Urothelium cell line (cell line): ENCODE measurements at regions not wholly inside any gene's neighbourhood (a gene's known extent, or its start where the extent isn't known, plus 50 kb on each side); places are given as distances from the start of the nearest gene placed in this dataset.
"Not testable (repeated sequence)": the region's sequence is repeated elsewhere in the genome, so short reads cannot be mapped to it uniquely, and the experiment has no call there.

Experiments used
- DNase-seq: peaks from one replicate; pipeline ENCODE4 v3.0.0; 2011; ENCODE audit warnings: low spot score, mixed read lengths
- FAIRE-seq: peaks from 2 replicates; lab custom pipeline; 2011; peaks lifted over from hg19 to GRCh38; lab: Jason Lieb, UNC

DNA sequence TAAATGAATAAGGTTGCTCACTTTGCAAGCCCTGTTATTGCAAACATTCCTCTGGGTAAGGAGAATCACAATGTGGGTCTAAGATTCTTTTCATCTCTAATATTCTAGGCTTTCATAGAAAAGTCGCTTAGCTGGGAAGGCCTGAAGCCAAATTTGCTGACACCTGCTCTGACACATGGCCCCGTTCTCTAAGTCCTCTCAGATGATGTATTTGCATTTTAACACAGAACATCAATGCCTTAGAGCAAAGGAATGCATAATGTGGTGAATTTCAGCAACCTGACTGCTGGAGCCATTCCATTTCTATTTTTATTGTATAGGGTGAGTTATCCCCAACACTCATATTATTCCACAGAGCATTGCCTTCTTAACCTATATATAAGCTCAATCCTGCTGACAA, 682.1 kb upstream of the NRP1 start:
- DNase-seq: no peak
- no peak for FAIRE-seq

DNA sequence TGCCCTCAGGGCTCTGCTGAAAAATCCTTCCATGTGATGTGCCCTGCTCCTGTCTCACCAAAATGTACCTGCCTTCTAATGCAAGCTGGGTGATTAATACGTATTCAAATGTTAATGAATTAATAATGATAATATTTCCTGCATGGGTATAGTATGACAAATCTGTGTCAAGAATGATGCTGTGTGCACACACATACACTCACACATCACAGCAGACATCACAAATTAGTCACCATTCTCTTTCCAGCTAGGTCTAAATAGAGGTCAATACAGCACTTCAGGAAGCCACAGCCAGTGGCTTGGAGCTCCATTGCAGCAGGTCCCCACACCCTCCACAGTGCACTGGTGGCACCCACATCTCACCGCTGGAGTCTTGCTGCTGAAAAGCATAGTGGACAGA, 681.2 kb upstream of the NRP1 start:
- DNase-seq: no peak
- peak; percentile 52 for FAIRE-seq

DNA sequence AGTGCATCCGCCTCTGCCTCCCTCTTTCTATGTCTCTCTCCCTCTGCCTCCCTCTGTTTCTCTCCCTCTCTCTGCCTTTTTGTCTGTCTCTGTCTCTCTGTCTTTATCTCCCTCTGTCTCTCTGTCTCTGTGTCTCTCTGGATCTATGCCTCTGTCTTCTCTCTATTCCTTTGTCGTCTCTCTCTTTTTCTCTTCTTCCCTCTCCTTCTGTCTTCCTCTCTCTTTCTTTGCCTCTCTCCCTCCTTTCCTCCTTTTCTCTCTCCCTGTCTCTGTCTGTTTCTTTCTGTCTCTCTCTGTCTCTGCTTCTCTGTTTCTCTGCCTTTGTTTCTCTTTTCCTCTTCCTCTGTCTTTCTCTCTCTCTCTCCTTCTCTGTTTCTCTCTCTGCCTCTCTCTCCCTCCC, 678.8 kb upstream of the NRP1 start:
- FAIRE-seq: no peak
- no peak for DNase-seq

DNA sequence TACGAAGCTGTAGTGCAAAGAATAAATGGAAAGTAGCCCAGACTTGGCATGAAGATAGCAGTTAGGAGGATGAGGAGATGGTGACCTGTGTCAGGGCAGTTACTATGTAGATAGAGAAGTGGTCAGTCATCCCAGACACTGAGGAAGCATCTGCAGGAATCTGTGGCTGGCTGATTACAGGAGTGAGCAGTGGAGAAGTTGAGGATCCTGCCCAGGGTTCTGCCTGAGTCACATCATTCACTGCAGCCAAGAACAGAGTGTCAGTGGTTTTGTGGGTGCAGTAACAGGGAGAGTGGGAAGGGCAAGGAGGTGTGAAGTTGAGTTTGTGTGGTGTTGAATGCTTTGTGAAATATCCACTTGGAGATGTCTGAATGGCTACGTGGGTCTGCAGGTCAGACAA, 676.4 kb upstream of the NRP1 start:
- DNase-seq (no peak), FAIRE-seq (no peak)

DNA sequence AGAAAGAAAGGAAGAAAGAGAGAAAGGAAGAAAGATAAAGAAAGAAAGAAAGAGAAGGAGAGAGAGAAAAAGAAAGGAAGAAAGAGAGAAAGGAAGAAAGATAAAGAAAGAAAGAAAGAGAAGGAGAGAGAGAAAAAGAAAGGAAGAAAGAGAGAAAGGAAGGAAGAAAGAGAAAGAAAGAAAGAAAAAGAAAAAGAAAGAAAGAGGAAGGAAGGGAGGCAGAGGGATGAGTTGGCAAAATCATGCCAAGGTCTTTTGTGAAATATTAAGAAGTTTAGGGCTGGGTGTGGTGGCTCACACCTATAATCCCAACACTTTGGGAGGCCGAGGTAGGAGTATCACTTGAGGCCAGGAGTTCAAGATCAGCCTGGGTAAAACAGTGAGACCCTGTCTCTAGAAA, 675.8 kb upstream of the NRP1 start:
- FAIRE-seq, DNase-seq: not testable (repeated sequence)

DNA sequence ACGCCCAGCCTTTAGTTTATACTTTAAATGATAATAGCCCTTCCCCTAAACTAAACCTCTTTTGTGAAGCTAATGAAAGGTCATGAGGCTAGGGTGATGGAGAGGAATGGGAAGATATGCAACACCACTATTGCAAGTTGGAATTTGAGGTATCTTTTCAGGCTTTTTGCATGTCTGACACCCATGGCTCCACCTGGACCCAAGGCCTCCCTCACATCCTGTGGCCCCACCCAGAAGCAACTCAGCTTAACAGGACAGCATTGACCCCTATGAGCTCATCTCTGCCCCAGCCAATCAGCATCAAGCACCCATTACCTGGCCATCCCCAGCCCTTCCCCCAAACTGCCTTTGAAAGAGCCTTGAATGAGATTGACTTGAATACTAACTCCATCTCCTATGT, 674.2 kb upstream of the NRP1 start:
- FAIRE-seq: no peak
- DNase-seq: no peak

DNA sequence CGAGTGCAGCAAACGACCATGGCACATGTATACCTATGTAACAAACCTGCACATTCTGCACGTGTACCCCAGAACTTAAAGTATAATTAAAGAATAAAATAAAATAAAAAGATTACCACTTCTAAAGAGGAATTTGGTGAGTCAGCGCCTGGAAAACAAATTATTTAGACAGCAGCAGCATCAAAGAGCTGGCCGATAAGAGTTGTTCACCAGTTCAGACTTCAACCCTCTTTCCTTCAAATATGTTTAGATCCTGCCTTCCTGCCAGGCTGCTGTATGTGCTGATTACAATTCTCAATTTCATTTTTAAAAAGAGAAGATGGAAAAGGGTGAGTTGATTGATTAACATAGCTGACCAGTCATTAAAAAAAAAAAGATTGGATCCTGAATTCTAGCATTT, 672.0 kb upstream of the NRP1 start:
- FAIRE-seq (no peak), DNase-seq (no peak)

DNA sequence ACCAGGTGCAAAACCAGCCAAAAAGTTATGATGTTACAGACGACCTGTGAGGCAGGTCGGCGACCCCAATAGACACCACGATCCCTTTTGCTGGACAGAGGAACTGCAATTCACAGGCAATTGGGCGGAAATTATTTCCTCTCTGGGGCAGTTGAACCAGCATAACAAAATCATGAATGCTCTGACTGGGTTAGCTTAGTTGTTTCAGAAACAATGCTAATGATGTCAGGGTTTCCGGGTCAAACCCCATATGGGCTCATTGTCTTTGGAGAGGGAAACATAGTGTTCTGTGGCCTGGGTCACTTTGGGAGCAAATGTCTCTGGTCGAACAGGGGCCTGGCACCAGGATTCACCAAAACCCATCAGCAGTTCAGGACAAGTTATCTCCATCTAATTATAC, 669.1 kb upstream of the NRP1 start:
- DNase-seq (no peak), FAIRE-seq (no peak)

DNA sequence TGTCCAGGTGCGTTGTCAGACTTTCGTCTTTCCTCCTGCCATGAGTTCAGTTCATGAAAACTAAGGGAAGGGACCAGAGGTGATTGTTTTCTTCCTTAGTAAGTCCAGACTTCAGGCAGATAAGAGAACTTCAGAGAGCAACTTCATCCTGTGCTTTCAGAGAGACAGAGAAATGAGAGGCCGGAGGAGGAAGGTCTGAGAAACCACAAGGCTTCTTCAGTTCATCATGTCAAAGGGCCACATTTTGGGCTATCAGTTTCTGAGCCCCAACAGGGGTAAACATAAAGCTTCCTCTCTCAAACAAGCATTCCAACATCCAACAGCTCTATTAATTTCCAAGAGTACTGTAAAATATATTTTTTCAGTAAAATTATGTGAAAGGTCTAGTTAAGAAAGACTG, 668.4 kb upstream of the NRP1 start:
- FAIRE-seq: no peak
- no peak for DNase-seq

DNA sequence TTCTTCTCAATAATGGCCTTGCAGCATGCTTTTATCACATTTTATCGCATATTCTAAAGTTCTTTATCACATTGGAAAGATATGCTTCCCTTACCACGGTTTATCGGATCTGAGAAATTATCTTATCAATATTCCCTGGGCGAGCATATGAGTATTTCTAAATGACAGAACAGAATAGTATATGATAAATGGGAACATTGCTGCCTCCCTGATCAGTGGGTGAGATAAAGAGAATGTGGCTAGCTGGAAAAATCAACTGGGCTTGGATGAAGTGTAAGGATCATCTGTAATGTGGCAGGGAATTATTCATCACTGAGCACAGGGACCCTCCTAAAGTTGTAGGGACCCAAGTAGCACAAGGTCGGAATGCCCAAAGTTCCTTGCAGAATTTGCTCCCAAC, 667.4 kb upstream of the NRP1 start:
- FAIRE-seq (no peak), DNase-seq (no peak)

DNA sequence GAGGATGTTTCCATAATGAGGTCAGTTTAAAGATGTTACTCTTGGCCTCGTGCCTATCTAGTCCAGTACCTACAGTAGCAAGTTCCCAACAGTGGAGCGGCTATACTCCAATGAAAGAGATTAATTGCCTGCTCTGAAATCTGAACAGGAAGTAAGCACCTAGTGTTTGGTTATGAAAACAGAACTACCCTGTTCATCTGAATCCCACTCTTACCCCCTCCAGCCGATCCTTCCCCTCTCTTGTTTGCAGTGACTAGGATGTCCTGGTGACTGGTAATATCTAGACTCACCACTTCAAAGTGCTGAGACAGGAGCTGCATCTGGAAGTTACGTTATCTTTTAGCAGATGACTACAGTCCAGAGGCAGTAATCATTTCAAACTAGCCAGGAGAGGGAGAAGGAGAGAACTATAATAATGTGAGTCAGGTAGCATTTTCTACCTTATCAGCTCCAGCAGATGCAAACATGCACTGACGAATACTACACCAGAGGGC, 666.7 kb upstream of the NRP1 start:
- DNase-seq: no peak
- no peak for FAIRE-seq

DNA sequence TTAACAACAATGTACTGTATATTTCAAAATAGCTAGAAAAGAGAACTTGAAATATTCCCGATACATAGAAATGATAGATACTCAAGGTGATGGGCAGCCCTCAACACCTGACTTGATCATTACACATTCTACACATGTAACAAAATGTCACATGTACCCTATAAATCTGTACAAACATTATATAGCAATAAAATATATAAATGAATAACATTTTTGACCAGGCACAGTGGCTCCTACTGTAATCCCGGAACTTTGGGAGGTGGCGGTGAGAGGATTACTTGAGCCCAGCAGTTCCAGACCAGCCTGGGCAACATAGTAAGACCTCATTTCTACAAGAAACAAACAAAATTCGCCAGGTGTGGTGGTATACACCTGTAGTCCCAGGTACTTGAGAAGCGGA, 659.5 kb upstream of the NRP1 start:
- no peak for FAIRE-seq
- DNase-seq: no peak

DNA sequence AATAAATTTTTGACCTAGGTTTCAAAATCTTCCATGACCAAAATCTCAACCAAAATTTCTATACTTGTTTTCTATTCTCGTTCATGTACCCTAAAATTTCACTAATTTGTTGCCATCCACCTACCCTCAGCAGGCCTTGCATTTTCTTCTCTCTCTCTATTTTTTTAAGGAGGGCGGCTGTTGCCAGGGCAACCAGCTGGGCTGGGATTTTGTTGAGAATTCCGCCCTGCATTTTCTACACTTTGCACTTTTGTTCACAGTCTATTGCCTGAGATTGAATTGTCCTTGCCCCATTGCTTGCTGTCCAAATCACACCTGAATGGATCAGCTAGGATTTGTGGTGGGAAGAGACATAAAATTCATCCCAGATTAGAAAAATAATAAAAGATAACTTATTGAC, 657.5 kb upstream of the NRP1 start:
- FAIRE-seq (no peak), DNase-seq (no peak)

DNA sequence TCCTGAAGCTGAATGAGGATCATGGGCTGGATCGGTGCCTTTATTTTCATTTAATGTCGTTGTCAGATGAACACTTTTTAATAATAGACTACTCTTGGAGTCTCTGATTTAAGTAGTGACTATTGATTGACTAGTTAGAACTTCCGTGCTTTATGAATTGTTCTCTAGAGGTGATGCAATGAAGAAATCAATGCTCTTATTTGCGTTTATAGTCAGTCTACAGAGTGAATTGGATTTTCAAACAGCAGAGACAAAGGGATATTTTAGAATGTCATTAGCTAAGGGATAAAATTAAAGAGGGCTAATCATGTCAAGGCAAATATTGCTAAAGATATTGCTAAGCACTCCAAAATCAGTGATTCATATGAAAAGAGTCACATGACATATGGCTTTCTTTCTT, 652.0 kb upstream of the NRP1 start:
- no peak for FAIRE-seq
- DNase-seq: no peak

DNA sequence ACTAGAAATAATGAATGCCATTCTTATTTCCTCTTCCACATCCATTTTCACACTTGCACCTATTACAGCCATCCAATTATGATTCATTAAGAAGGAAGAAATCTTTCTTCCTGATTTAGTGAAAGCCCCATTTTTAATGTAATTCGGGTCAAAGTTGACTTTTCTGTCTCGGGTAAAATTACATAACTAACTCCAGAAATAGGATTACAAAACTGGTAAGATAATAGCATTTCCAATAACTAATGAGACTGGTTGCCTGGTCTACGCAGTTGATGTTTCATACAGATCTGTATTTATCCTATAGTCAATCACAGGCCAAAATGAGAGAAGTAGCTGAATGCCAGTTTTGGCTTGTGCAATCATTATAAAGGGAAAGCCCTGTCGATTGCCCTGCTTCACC, 651.5 kb upstream of the NRP1 start:
- FAIRE-seq (no peak), DNase-seq (no peak)

DNA sequence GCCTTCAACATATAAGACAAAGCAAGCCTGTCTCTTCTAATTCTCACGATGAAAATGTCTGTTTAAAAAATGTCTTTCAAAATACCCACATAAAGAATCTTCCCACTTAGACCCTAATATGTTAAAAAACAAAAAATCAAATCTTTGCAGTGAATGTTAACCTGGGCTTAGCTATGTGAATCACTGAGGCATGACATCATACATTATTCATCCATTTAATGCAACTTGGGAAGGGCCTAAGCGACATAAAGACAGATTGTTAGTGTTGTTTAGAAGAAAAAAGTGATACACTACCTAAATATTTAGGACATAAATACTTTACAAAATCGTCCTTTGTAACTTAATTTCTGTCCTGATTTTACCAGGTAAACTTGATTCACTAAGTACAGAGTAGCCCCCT, 648.5 kb upstream of the NRP1 start:
- FAIRE-seq (no peak), DNase-seq (no peak)

DNA sequence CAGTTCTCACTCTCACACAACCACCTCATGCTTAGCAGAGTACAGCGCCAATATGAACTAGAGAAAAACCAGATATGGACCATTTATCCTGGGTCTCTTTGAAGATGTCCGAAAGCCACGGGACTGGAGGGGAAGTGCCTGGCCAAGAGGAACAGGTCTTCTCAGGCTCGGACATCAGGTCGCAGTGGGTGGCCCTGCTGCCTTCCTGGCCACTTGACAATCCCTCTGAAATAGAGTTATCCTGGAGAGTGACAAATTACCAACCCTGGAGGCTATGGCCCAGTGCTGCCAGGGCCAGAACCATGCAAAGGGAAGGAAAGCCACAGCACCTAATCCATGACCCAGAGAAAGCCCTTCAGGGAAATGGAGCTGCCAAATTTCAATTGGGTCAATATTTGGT, 646.8 kb upstream of the NRP1 start:
- FAIRE-seq: no peak

DNA sequence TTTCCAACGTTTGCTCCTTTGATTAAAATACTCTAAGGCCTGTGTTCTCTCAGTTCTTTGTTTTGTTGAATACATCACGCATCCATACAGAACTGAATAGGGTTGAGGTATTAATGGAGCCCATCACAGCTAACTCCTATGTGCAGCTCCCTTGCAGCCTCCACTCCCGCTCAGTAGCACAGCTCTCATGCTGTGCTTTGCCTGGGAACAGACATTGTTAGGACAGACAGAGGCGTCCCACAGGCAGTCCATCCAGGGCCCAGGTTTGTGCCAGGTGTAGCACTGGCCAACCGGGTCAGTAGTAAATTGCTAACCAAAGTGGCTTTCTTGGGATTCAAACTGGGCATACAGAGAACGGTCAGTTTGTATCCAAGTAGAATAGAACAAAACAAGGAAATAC, 644.7 kb upstream of the NRP1 start:
- FAIRE-seq: peak; percentile 17
- DNase-seq: no peak

More for the DNA sequence above, 646.8 kb upstream of the NRP1 start:
- DNase-seq: no peak

DNA sequence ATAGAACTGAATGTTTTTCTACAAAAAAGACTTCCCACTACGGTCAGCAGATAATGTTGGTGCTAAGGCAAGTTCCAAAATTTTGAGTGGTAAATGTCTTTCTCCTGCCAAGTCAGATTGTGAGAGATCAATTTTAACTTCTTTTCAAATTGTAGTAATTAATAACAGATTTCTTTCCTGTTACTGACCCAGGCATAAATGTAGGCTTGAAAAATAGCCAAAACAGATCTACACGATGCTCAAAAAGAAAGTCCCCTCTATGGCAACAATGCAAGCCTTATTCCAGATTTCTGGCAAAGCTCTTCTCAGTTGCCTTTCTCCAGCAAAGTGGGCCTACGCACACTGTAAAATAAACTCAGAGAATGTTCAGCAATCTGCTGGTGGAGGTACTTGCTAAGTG, 641.0 kb upstream of the NRP1 start:
- DNase-seq: no peak
- FAIRE-seq: no peak

DNA sequence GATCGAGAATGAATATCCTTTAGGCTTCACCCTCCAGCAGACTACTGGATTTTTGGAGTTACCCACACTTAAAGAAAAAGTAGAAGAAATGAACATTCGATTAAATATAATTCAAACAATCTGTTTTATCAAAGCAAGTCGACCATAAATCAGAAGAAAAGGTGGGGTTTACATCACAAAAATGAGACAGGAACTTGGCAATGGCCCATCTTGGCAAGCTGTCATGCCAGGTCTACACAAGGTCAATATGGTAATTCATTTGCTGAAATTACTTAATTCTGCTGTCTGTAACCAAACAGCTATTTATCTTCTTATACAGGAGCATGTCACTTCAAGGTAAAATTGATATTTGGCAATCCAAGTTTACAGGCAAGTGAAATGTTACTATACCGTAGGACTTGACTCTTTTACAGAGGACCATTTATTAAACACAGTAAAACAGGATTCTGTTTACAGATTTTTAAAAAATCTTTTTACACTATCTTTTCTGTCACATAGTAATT, 640.6 kb upstream of the NRP1 start:
- no peak for FAIRE-seq
- DNase-seq: no peak

DNA sequence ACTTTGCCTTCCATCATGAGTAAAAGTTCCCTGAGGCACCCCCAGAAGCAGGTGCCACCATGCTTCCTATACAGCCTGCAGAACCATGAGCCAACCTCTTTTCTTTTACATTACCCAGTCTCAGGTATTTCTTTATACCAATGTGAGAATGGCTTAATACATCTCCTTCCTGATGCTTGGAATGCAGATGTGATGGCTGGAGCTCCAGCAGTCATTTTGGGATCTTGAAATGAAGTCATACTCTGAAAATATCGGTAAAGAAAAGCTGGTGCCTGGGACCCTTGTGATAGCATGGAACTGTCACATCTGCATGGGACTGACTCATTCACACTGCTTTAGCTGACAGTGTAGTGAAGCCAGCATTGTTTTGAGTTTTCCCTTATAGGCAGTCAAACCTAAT, 634.5 kb upstream of the NRP1 start:
- FAIRE-seq (no peak), DNase-seq (no peak)

DNA sequence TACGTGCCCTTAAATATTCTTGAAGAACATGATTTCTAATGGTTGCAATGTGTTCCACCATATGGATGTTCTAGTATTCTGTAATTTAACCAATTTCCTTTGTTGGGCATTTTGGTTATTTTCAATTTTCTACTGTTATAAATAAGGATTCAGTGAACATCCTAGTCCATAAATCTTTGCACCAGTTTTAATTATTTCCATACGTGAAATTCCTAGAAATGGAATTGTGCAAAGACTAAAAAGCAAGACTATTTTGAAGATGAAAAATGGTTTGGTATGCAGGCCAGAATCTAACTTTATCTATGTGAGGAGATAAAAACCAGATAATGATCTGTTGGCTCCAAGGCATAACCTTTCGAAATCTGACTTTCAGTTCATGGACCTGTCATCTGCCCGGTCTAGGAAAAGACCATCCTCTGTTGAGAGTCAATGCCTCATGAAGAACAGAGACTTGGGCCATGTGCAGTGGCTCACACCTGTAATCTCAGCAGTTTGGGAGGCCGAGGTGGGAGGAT, 633.2 kb upstream of the NRP1 start:
- DNase-seq (no peak), FAIRE-seq (no peak)

DNA sequence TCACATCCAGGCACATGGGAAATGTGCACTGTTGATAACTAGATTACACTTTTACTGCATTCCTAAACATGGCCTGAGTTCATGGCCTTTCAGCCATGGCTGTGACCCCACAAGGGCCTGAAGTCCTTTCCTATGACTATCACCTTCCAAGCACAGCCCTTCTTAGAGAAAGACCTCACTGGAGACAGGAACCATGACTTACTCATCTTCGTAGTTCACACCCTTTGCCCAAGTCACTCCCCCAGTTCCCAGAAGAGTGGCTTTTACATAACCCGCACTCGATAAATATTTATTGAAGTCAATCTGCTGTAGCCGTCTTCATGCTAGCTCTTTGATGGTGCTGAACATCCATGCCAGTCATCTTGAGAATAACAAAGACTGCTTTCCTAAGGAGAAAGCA, 632.5 kb upstream of the NRP1 start:
- DNase-seq (no peak), FAIRE-seq (no peak)
